ENCODE measurements at regions not wholly inside any gene's neighbourhood (a gene's known extent, or its start where the extent isn't known, plus 50 kb on each side); places are given as distances from the start of the nearest gene placed in this dataset.

DNA sequence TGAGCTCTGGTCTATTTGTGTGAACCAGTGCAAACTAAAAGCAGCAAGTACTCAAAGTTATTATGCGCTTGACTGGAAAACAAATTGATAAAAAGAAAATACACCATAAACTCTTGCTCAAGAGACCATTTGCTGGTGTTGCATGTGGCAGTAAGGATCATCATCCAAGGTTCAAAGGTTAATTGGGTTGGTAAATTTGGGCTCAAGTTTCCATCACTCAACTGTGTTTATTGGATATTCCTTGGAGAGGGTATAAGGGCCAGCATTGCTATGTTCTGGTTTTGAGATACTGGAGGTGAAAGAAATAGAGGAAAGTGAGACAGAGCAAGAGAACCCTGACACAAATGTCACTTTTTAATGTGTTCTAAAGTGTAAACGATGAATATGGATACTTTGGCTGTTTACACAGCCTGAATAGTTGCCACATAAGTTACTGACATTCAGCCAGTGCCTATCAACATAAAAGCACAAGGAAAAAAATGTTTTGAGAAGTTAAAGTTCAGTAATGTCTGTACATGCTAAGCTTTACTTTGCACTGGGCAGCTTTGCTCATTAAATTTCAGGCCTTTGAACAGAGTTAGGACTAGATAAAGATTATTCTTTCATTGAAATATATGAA, 736.1 kb downstream of the HDGFL1 start:
- TF ChIP-seq EZH2 (IDR thresholded peaks at IDR 0.05; ENCODE audit: borderline replicate concordance, low read depth, low read length, severe bottlenecking) (no peak), CTCF (IDR thresholded peaks at IDR 0.05; ENCODE audit: borderline replicate concordance, extremely low read depth, low read length, poor library complexity, severe bottlenecking) (no peak)

Data from DND-41 (cell line).